ENCODE measurements at regions not wholly inside any gene's neighbourhood (a gene's known extent, or its start where the extent isn't known, plus 50 kb on each side); places are given as distances from the start of the nearest gene placed in this dataset.
A peak's percentile ranks its signal among the peaks of the same experiment; 100 is the strongest.
"Not testable (repeated sequence)": the region's sequence is repeated elsewhere in the genome, so short reads cannot be mapped to it uniquely, and the experiment has no call there.

- Histone ChIP-seq H3K4me1 (ENCODE audit: control insufficient read depth, insufficient read depth, low read length) (no peaks in the 10 kb centered on the region), H3K27me3 (ENCODE audit: control insufficient read depth, insufficient read depth, low read length) (no peaks in the 10 kb centered on the region), H3K4me2 (ENCODE audit: low read length) (no peak overlapping the region), H3K36me3 (ENCODE audit: insufficient read depth, low read length) (no peaks in the 10 kb centered on the region), H3K9ac (ENCODE audit: low read depth, low read length) (no peak overlapping the region), H3K9me3 (replicated peaks; ENCODE audit: low read length) (no peaks in the 10 kb centered on the region), H3K4me3 (ENCODE audit: low read length) (no peak overlapping the region)
These were observed 136.8 kb upstream of the TBX3 start for GRCh38 chr12:114820796-114821195.

GRCh38 chr12:114817571-114818425 is 133.8 kb upstream of the TBX3 start:
- peaks cover 8% of the 10 kb centered on the region for H3K4me1 ChIP-seq (ENCODE audit: control insufficient read depth, insufficient read depth, low read length)
- H3K4me2 ChIP-seq (ENCODE audit: low read length), result no peak overlapping the region
- no peak overlapping the region for H3K4me3 ChIP-seq (ENCODE audit: low read length)
- H3K36me3 ChIP-seq (ENCODE audit: insufficient read depth, low read length), result no peaks in the 10 kb centered on the region
- H3K9me3 ChIP-seq (replicated peaks; ENCODE audit: low read length), result no peaks in the 10 kb centered on the region
- no peaks in the 10 kb centered on the region for H3K27me3 ChIP-seq (ENCODE audit: control insufficient read depth, insufficient read depth, low read length)
- no peak overlapping the region for H3K9ac ChIP-seq (ENCODE audit: low read depth, low read length)

GRCh38 chr12:114815026-114815795 is 131.2 kb upstream of the TBX3 start:
- no peak overlapping the region for H3K4me3 ChIP-seq (ENCODE audit: low read length)
- H3K9ac ChIP-seq (ENCODE audit: low read depth, low read length), result no peak overlapping the region
- no peaks in the 10 kb centered on the region for H3K36me3 ChIP-seq (ENCODE audit: insufficient read depth, low read length)
- H3K9me3 ChIP-seq (replicated peaks; ENCODE audit: low read length), result no peaks in the 10 kb centered on the region
- no peaks in the 10 kb centered on the region for H3K27me3 ChIP-seq (ENCODE audit: control insufficient read depth, insufficient read depth, low read length)
- H3K4me1 ChIP-seq (ENCODE audit: control insufficient read depth, insufficient read depth, low read length), result peaks cover 8% of the 10 kb centered on the region
- H3K4me2 ChIP-seq (ENCODE audit: low read length), result no peak overlapping the region

- no peak overlapping the region for H3K9ac ChIP-seq (ENCODE audit: low read depth, low read length)
- H3K27me3 ChIP-seq (ENCODE audit: control insufficient read depth, insufficient read depth, low read length), result no peaks in the 10 kb centered on the region
- H3K4me2 ChIP-seq (ENCODE audit: low read length), result peak overlapping the region; percentile 77
- peaks cover 8% of the 10 kb centered on the region for H3K4me1 ChIP-seq (ENCODE audit: control insufficient read depth, insufficient read depth, low read length)
- no peaks in the 10 kb centered on the region for H3K36me3 ChIP-seq (ENCODE audit: insufficient read depth, low read length)
- no peaks in the 10 kb centered on the region for H3K9me3 ChIP-seq (replicated peaks; ENCODE audit: low read length)
- peak overlapping the region; percentile 48 for H3K4me3 ChIP-seq (ENCODE audit: low read length)
These were observed 129.1 kb upstream of the TBX3 start for GRCh38 chr12:114812858-114813761.

- H3K9ac ChIP-seq (ENCODE audit: low read depth, low read length), result no peak overlapping the region
- no peak overlapping the region for H3K4me3 ChIP-seq (ENCODE audit: low read length)
- no peaks in the 10 kb centered on the region for H3K36me3 ChIP-seq (ENCODE audit: insufficient read depth, low read length)
- H3K9me3 ChIP-seq (replicated peaks; ENCODE audit: low read length), result no peaks in the 10 kb centered on the region
- no peak overlapping the region for H3K4me2 ChIP-seq (ENCODE audit: low read length)
- H3K4me1 ChIP-seq (ENCODE audit: control insufficient read depth, insufficient read depth, low read length), result peaks cover 8% of the 10 kb centered on the region
- H3K27me3 ChIP-seq (ENCODE audit: control insufficient read depth, insufficient read depth, low read length), result no peaks in the 10 kb centered on the region
These were observed 128.4 kb upstream of the TBX3 start for GRCh38 chr12:114812384-114812783.

- Histone ChIP-seq H3K9ac (ENCODE audit: low read depth, low read length) (no peak overlapping the region), H3K4me1 (ENCODE audit: control insufficient read depth, insufficient read depth, low read length) (peaks cover 8% of the 10 kb centered on the region), H3K9me3 (replicated peaks; ENCODE audit: low read length) (no peaks in the 10 kb centered on the region), H3K4me2 (ENCODE audit: low read length) (no peak overlapping the region), H3K27me3 (ENCODE audit: control insufficient read depth, insufficient read depth, low read length) (no peaks in the 10 kb centered on the region), H3K4me3 (ENCODE audit: low read length) (no peak overlapping the region), H3K36me3 (ENCODE audit: insufficient read depth, low read length) (no peaks in the 10 kb centered on the region)
These were observed 125.1 kb upstream of the TBX3 start for GRCh38 chr12:114809097-114809496.

GRCh38 chr12:114801381-114801780 is 117.4 kb upstream of the TBX3 start:
- H3K9ac ChIP-seq (ENCODE audit: low read depth, low read length), result not testable (repeated sequence)

GRCh38 chr12:114800566-114800965 is 116.6 kb upstream of the TBX3 start:
- not testable (repeated sequence) for H3K4me2 ChIP-seq (ENCODE audit: low read length); H3K36me3 ChIP-seq (ENCODE audit: insufficient read depth, low read length); H3K27me3 ChIP-seq (ENCODE audit: control insufficient read depth, insufficient read depth, low read length); H3K4me3 ChIP-seq (ENCODE audit: low read length); H3K9me3 ChIP-seq (replicated peaks; ENCODE audit: low read length); H3K9ac ChIP-seq (ENCODE audit: low read depth, low read length)
- peaks cover 12% of the 10 kb centered on the region for H3K4me1 ChIP-seq (ENCODE audit: control insufficient read depth, insufficient read depth, low read length)

More at GRCh38 chr12:114801381-114801780, 117.4 kb upstream of the TBX3 start:
- H3K4me1 ChIP-seq (ENCODE audit: control insufficient read depth, insufficient read depth, low read length), result peaks cover 12% of the 10 kb centered on the region
- not testable (repeated sequence) for H3K9me3 ChIP-seq (replicated peaks; ENCODE audit: low read length); H3K36me3 ChIP-seq (ENCODE audit: insufficient read depth, low read length); H3K27me3 ChIP-seq (ENCODE audit: control insufficient read depth, insufficient read depth, low read length); H3K4me2 ChIP-seq (ENCODE audit: low read length); H3K4me3 ChIP-seq (ENCODE audit: low read length)

GRCh38 chr12:114799574-114800487 is 115.9 kb upstream of the TBX3 start:
- no peaks in the 10 kb centered on the region for H3K36me3 ChIP-seq (ENCODE audit: insufficient read depth, low read length)
- H3K9me3 ChIP-seq (replicated peaks; ENCODE audit: low read length), result no peaks in the 10 kb centered on the region
- no peak overlapping the region for H3K4me3 ChIP-seq (ENCODE audit: low read length)
- H3K4me1 ChIP-seq (ENCODE audit: control insufficient read depth, insufficient read depth, low read length), result peaks cover 12% of the 10 kb centered on the region
- peak overlapping the region; percentile 47 for H3K4me2 ChIP-seq (ENCODE audit: low read length)
- no peak overlapping the region for H3K9ac ChIP-seq (ENCODE audit: low read depth, low read length)
- no peaks in the 10 kb centered on the region for H3K27me3 ChIP-seq (ENCODE audit: control insufficient read depth, insufficient read depth, low read length)

GRCh38 chr12:114794049-114794558 is 110.1 kb upstream of the TBX3 start:
- Histone ChIP-seq H3K9me3 (replicated peaks; ENCODE audit: low read length) (no peaks in the 10 kb centered on the region), H3K36me3 (ENCODE audit: insufficient read depth, low read length) (no peaks in the 10 kb centered on the region), H3K4me1 (ENCODE audit: control insufficient read depth, insufficient read depth, low read length) (no peaks in the 10 kb centered on the region), H3K27me3 (ENCODE audit: control insufficient read depth, insufficient read depth, low read length) (no peaks in the 10 kb centered on the region), H3K9ac (ENCODE audit: low read depth, low read length) (no peak overlapping the region), H3K4me2 (ENCODE audit: low read length) (no peak overlapping the region), H3K4me3 (ENCODE audit: low read length) (no peak overlapping the region)

All from skeletal muscle satellite cell (primary cell).